OCI-LY3 (cell line): ENCODE measurements at regions not wholly inside any gene's neighbourhood (a gene's known extent, or its start where the extent isn't known, plus 50 kb on each side); places are given as distances from the start of the nearest gene placed in this dataset.

Experiments used
- H2AFZ ChIP-seq: fragments of 200-600, 300-600 bp; shearing (Covaris generic); 2 replicates; pipeline ENCODE4 v1.6.0; 2014; ENCODE audit warnings: antibody characterized with exemption, low read depth, low read length
- H3K27ac ChIP-seq: fragments of 200-600, 300-600 bp; sonication (generic); 2 replicates; pipeline ENCODE4 v1.5.1; 2014; ENCODE audit warnings: mild to moderate bottlenecking, low read length, moderate library complexity, mixed read lengths
- H3K27me3 ChIP-seq: fragments of 200-600, 300-600 bp; sonication (generic); 2 replicates; pipeline ENCODE4 v1.6.1; 2014; ENCODE audit warnings: low read depth, low read length, mixed read lengths
- H3K36me3 ChIP-seq: fragments of 200-600, 300-600 bp; sonication (generic); replicated peaks from 2 replicates; pipeline ENCODE3; 2014; ENCODE audit warnings: low read depth, low read length, mixed read lengths
- H3K4me1 ChIP-seq: fragments of 300-600, 200-600 bp; sonication (generic); 2 replicates; pipeline ENCODE4 v1.6.1; 2014; ENCODE audit warnings: low read length, mixed read lengths
- H3K4me2 ChIP-seq: fragments of 200-600, 300-600 bp; sonication (generic); 2 replicates; pipeline ENCODE4 v1.6.1; 2014; ENCODE audit warnings: low read length, mixed read lengths
- H3K4me3 ChIP-seq: fragments of 300-600, 200-600 bp; sonication (generic); 2 replicates; pipeline ENCODE4 v1.5.1; 2014; ENCODE audit warnings: antibody characterized with exemption, mild to moderate bottlenecking, low read length, moderate library complexity
- H3K79me2 ChIP-seq: fragments of 300-600, 200-600 bp; shearing (Covaris generic); 2 replicates; pipeline ENCODE4 v1.6.1; 2014; ENCODE audit warnings: mild to moderate bottlenecking, low read length, mixed read lengths
- H3K9ac ChIP-seq: fragments of 300-600, 200-600 bp; shearing (Covaris generic); 2 replicates; pipeline ENCODE4 v1.6.0; 2014; ENCODE audit warnings: mild to moderate bottlenecking, low read length, moderate library complexity
- H3K9me3 ChIP-seq: fragments of 200-600, 300-600 bp; shearing (Covaris generic); 2 replicates; pipeline ENCODE4 v1.6.1; 2014; ENCODE audit warnings: low read length, mixed read lengths; ENCODE audit not compliant: insufficient read depth
- H4K20me1 ChIP-seq: fragments of 200-600, 300-600 bp; sonication (generic); 2 replicates; pipeline ENCODE4 v1.6.1; 2016; ENCODE audit warnings: low read length, mixed read lengths; ENCODE audit not compliant: insufficient read depth
- EZH2phosphoT487 ChIP-seq: fragments of 200-600 bp; shearing (Covaris generic); IDR thresholded peaks from 2 replicates; pipeline ENCODE4 v1.6.1; 2018; ENCODE audit warnings: antibody characterized with exemption, mixed run types, low read depth
- TF ChIP-seq, protein P1 (sequence below): fragments of 200-600, 300-600 bp; sonication (generic); IDR thresholded peaks from 2 replicates; pipeline ENCODE4 v1.5.1; 2014; ENCODE audit warnings: antibody characterized with exemption, low read length, low read depth

DNA sequence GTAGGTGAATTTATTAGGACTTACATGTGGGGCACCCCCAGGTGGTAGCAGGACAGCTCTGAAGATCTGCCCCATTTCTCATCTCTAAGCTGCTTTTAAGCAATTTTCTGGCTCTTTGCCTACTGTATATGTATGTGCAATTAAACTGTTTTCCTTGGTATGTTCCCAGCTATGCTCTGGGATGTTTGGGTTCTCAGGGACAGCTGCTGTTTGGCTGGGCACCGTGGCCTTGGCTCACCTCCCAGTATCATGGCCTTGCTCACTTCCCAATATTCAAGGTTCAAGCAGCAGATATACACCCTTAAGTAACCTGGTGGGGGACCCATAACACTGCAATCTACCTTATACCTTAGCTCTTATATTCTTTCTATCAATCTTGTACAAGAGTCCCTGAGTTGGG, 53.7 kb upstream of the KITLG start:
- no peak overlapping the region for H3K4me3 ChIP-seq
- H4K20me1 ChIP-seq, result no peaks in the 10 kb centered on the region
- no peaks in the 10 kb centered on the region for H3K79me2 ChIP-seq
- H3K9me3 ChIP-seq, result no peaks in the 10 kb centered on the region
- no peak overlapping the region for H3K27ac ChIP-seq
- TF ChIP-seq, protein P1, sequence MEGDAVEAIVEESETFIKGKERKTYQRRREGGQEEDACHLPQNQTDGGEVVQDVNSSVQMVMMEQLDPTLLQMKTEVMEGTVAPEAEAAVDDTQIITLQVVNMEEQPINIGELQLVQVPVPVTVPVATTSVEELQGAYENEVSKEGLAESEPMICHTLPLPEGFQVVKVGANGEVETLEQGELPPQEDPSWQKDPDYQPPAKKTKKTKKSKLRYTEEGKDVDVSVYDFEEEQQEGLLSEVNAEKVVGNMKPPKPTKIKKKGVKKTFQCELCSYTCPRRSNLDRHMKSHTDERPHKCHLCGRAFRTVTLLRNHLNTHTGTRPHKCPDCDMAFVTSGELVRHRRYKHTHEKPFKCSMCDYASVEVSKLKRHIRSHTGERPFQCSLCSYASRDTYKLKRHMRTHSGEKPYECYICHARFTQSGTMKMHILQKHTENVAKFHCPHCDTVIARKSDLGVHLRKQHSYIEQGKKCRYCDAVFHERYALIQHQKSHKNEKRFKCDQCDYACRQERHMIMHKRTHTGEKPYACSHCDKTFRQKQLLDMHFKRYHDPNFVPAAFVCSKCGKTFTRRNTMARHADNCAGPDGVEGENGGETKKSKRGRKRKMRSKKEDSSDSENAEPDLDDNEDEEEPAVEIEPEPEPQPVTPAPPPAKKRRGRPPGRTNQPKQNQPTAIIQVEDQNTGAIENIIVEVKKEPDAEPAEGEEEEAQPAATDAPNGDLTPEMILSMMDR, result no peak
- no peak for TF ChIP-seq EZH2phosphoT487
- no peak overlapping the region for H3K9ac ChIP-seq
- no peaks in the 10 kb centered on the region for H3K36me3 ChIP-seq
- no peaks in the 10 kb centered on the region for H3K27me3 ChIP-seq
- H2AFZ ChIP-seq, result no peak overlapping the region
- H3K4me1 ChIP-seq, result peaks cover 12% of the 10 kb centered on the region
- H3K4me2 ChIP-seq, result no peak overlapping the region

GRCh38 chr12:88633312-88633711, 53.0 kb upstream of the KITLG start:
- no peaks in the 10 kb centered on the region for H3K9me3 ChIP-seq
- TF ChIP-seq EZH2phosphoT487, result no peak
- TF ChIP-seq, protein P1, result peak; percentile 53

DNA sequence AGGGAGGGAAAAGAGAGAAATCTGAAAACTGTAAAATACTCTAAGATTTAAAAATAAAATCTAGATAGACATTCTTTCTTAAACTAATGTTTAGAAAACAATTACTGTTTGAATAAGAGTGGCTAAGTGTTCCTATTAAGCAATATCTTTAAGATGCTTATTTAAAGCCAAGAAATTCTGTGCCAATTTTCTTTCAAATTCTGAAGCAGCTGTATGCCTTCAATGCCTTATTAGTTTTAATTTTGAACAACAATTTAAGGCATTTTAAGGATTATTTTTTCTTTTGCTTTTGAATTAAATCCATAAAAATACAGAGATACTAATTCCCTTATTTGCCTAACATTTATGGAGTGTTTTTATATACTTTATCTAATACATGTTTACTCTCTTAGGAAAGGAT, 50.3 kb upstream of the KITLG start:
- H3K79me2 ChIP-seq, result no peaks in the 10 kb centered on the region
- TF ChIP-seq, protein P1, result no peak
- no peak for TF ChIP-seq EZH2phosphoT487
- no peaks in the 10 kb centered on the region for H3K27me3 ChIP-seq
- H3K4me1 ChIP-seq, result no peaks in the 10 kb centered on the region
- H3K27ac ChIP-seq, result no peak overlapping the region
- no peak overlapping the region for H3K4me2 ChIP-seq
- H2AFZ ChIP-seq, result no peak overlapping the region
- H4K20me1 ChIP-seq, result no peaks in the 10 kb centered on the region
- no peak overlapping the region for H3K9ac ChIP-seq
- no peak overlapping the region for H3K4me3 ChIP-seq
- no peaks in the 10 kb centered on the region for H3K36me3 ChIP-seq
- no peaks in the 10 kb centered on the region for H3K9me3 ChIP-seq

More at GRCh38 chr12:88633312-88633711, 53.0 kb upstream of the KITLG start:
- no peak overlapping the region for H3K9ac ChIP-seq
- no peaks in the 10 kb centered on the region for H3K79me2 ChIP-seq
- no peak overlapping the region for H3K27ac ChIP-seq
- H3K27me3 ChIP-seq, result no peaks in the 10 kb centered on the region
- no peak overlapping the region for H3K4me3 ChIP-seq
- H4K20me1 ChIP-seq, result no peaks in the 10 kb centered on the region
- no peak overlapping the region for H2AFZ ChIP-seq
- no peak overlapping the region for H3K4me2 ChIP-seq
- H3K36me3 ChIP-seq, result no peaks in the 10 kb centered on the region
- H3K4me1 ChIP-seq, result peaks cover 8% of the 10 kb centered on the region; the same call in 1 of the 2 replicates
